Activated naive CD8-positive, alpha-beta T cell treated with anti-CD3 and anti-CD28 coated beads, Interleukin-2, amount 50 U/mL, for 24 hours (primary cell): ENCODE measurements at regions not wholly inside any gene's neighbourhood (a gene's known extent, or its start where the extent isn't known, plus 50 kb on each side); places are given as distances from the start of the nearest gene placed in this dataset.

Source experiments
- ATAC-seq: fragments of 150-1000 bp; cut with Tn5 transposase; one replicate; pipeline ENCODE4 v1.10.0; 2021
- DNase-seq: peaks from one replicate; pipeline ENCODE4 v3.0.0; 2021
- H3K27ac Mint-ChIP-seq: one replicate; pipeline ENCODE4 v1.8.0; 2021; ENCODE audit warnings: mild to moderate bottlenecking, mixed read lengths
- H3K27me3 Mint-ChIP-seq: one replicate; pipeline ENCODE4 v1.8.0; 2021; ENCODE audit warnings: mixed read lengths
- H3K36me3 Mint-ChIP-seq: one replicate; pipeline ENCODE4 v1.8.0; 2021; ENCODE audit warnings: low read depth, mixed read lengths
- H3K4me1 Mint-ChIP-seq: one replicate; pipeline ENCODE4 v1.8.0; 2021; ENCODE audit warnings: mixed read lengths
- H3K4me3 Mint-ChIP-seq: one replicate; pipeline ENCODE4 v1.8.0; 2021; ENCODE audit warnings: mild to moderate bottlenecking, moderate library complexity, mixed read lengths
- H3K9me3 Mint-ChIP-seq: one replicate; pipeline ENCODE4 v1.8.0; 2021; ENCODE audit warnings: mixed read lengths

DNA sequence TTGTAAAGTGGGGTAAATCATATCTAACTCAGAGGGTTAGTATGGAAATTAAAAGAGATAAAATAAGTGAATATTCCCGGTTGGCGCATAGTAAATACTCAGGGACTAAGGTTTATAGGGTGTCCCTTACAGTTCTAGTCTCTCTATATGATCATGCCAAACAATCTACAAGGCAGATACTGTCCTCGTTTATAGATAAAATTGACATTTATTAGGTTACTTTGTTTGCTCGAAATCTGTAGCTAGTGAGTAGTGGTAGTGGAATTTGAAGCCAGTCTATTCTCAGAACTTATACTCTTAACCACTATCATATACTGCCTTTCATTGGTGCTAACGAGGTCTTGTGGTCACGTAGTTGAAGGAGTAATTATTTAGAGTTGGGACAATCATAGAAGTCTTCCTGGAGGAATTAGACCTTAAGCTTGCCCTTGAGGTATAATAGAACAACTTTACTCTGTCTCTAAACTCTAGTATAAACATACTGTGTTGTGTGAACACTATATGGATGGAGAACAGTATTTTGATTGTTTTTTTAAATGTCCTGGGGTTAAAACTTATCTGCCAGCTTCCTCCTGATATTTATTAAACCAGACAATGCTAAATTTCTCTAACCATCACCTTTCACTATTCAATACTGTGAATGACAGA, 324.0 kb downstream of the STIM2 start:
- H3K27ac Mint-ChIP-seq: no peak overlapping the region
- H3K4me3 Mint-ChIP-seq: no peak overlapping the region
- no peaks in the 10 kb centered on the region for H3K27me3 Mint-ChIP-seq
- H3K4me1 Mint-ChIP-seq: no peaks in the 10 kb centered on the region
- H3K36me3 Mint-ChIP-seq: no peaks in the 10 kb centered on the region
- H3K9me3 Mint-ChIP-seq: no peaks in the 10 kb centered on the region
- ATAC-seq (no peak), DNase-seq (no peak)

DNA sequence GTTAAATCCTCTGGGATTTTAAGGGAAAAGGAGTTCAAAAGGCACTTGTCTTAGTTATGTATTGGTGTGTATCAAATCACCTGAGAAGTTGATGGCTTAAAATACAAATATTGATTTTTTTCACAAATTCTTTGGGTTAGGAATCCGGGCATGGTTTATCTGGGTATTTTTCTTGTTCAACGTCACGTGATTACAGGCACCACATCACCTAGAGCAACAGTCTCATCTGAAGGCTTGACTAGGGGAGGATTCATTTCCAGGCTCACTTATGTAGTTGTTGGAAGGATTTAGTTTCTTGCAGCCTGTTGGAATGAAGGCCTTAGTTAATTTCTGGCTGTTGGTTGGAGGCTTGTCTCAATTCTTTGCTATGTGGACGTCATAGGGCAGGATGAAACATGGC, 326.1 kb downstream of the STIM2 start:
- Mint-ChIP-seq H3K4me1 (no peaks in the 10 kb centered on the region), H3K27me3 (no peaks in the 10 kb centered on the region), H3K27ac (no peak overlapping the region), H3K36me3 (no peaks in the 10 kb centered on the region), H3K9me3 (no peaks in the 10 kb centered on the region), H3K4me3 (no peak overlapping the region)
- ATAC-seq: no peak
- DNase-seq: no peak

DNA sequence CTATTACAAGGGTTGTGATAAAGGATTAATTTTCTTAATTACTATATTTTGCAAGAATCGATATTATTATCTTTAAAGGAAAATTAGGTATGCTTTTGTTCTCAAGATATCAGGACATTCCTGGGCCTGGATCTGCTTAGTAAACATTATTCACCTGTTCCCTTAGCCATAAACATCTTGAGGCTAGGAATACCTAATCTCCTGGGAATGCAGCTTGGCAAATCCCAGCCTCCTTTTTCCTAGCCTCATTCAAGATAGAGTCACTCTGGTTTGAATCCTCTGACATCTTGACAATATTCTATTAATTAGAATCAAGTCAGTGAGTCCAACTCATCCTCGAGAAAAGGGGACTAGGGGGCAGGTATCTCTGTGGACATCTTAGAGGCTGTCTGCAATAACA, 327.1 kb downstream of the STIM2 start:
- H3K4me1 Mint-ChIP-seq: no peaks in the 10 kb centered on the region
- no peak for DNase-seq
- no peak overlapping the region for H3K4me3 Mint-ChIP-seq
- ATAC-seq: no peak
- H3K27ac Mint-ChIP-seq: no peak overlapping the region
- peaks cover 2% of the 10 kb centered on the region for H3K27me3 Mint-ChIP-seq
- H3K36me3 Mint-ChIP-seq: no peaks in the 10 kb centered on the region
- no peaks in the 10 kb centered on the region for H3K9me3 Mint-ChIP-seq

DNA sequence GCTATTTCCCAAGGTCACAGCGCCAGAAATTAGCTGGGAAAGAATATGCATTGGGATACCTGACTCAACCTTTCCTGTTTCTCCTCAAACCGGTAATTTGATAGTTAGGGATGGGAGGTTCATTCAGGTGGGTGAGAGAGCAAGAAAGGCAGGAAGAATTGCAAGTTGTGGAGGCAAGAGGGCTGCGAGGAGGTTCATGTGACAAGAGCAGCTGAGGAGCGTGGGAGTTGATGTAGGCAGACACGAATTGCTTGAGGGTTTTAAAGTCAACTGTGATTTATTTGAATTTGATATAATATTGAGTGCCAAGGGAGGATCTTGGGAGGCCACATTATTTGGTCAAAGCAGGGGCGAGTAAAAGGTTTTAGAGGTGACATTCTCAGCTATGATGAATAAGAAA, 329.0 kb downstream of the STIM2 start:
- H3K36me3 Mint-ChIP-seq: no peaks in the 10 kb centered on the region
- peaks cover 2% of the 10 kb centered on the region for H3K9me3 Mint-ChIP-seq
- H3K4me1 Mint-ChIP-seq: no peaks in the 10 kb centered on the region
- H3K27ac Mint-ChIP-seq: no peak overlapping the region
- H3K4me3 Mint-ChIP-seq: no peak overlapping the region
- no peak for DNase-seq
- no peak for ATAC-seq
- peaks cover 7% of the 10 kb centered on the region for H3K27me3 Mint-ChIP-seq

DNA sequence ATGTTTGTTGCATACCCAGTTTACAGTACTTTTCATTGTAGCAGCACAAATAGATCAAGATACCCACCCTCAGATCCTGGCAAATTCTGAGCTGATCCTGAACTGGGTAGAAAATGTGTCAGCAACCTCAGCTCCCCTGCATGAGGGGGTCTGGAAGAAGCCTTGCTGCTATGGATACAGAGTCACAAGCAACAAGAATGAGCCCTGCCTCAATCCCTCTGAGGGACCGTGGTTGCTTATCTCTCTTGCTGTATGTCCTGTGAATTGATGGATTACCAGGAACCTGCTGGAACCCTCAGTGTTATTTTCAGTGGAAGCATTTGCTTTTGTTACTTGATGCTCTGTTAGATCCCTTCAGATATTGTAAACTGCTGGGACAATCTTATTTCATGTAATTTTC, 331.0 kb downstream of the STIM2 start:
- DNase-seq: no peak
- H3K9me3 Mint-ChIP-seq: peaks cover 5% of the 10 kb centered on the region
- H3K4me1 Mint-ChIP-seq: no peaks in the 10 kb centered on the region
- peaks cover 10% of the 10 kb centered on the region for H3K27me3 Mint-ChIP-seq
- H3K36me3 Mint-ChIP-seq: no peaks in the 10 kb centered on the region
- H3K4me3 Mint-ChIP-seq: no peak overlapping the region
- no peak overlapping the region for H3K27ac Mint-ChIP-seq
- no peak for ATAC-seq

DNA sequence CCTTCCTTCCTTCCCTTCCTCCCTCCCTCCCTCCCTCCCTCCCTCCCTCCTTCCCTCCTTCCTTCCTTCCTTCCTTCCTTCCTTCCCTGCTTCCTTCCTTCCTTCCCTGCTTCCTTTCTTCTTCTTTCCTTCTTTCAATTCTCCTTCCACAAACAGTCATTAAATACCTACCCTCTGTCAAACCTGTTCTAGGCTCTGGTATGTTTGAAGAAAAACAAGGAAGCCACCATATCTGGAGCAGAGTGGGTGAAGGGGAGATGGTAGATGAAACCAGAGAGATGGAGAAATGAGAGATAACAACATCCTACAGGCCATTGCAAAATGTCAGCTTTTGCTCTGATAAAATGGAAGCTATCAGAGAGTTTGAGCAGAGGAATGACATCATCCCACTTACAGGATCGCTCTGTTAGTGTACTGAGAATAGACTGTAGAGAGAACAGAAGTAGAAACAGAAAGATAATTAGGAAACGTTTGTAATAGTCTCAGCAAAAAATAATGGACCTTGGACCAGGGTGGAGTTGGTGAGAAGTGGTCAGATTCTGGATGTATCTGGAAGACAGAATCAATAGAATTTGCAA, 334.0 kb downstream of the STIM2 start:
- no peak overlapping the region for H3K27ac Mint-ChIP-seq
- peaks cover 5% of the 10 kb centered on the region for H3K9me3 Mint-ChIP-seq
- no peaks in the 10 kb centered on the region for H3K4me1 Mint-ChIP-seq
- no peaks in the 10 kb centered on the region for H3K36me3 Mint-ChIP-seq
- H3K27me3 Mint-ChIP-seq: peaks cover 10% of the 10 kb centered on the region
- no peak for DNase-seq
- H3K4me3 Mint-ChIP-seq: no peak overlapping the region
- no peak for ATAC-seq

DNA sequence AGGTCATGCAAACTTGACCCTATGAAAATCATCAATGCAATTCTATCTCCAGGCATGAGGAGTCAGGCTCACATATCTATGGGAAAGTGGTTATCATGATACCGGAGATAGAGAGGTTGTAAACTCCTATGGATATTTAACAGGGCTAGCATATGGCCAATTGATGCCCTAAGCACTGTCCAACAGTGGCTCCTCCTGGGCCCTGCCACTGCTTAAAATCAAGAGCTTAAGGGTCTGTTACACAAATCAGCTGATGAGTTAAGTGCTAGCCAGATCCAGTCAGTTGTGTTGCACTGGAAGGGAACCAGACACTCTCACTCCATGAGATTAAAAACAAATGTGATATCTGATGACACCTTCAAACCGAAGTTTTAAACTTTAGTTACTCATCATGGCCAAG, 337.6 kb downstream of the STIM2 start:
- Mint-ChIP-seq H3K27ac (no peak overlapping the region), H3K9me3 (peaks cover 5% of the 10 kb centered on the region), H3K27me3 (peaks cover 8% of the 10 kb centered on the region), H3K4me1 (no peaks in the 10 kb centered on the region), H3K36me3 (no peaks in the 10 kb centered on the region), H3K4me3 (no peak overlapping the region)
- DNase-seq (no peak), ATAC-seq (no peak)

DNA sequence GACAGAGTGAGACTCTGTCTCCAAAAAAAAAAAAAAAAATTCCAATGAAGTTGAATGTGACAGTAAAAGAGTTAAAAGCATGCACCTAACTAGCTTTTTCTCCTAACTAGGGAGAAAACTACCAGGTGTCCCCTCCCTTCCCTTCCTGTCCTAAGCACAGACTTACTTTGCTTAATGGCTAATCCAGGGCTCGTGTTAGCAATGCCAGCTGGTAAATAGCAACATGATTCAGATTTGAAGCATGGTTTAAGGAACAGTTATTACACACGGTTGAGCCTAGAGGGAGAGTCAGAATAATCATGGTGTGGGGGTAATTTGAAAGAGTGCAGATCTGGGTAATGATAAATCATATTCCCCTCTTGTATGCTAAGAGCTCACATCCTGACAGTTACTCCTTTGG, 338.3 kb downstream of the STIM2 start:
- no peak overlapping the region for H3K27ac Mint-ChIP-seq
- no peak for DNase-seq
- H3K4me3 Mint-ChIP-seq: no peak overlapping the region
- peaks cover 8% of the 10 kb centered on the region for H3K27me3 Mint-ChIP-seq
- no peaks in the 10 kb centered on the region for H3K36me3 Mint-ChIP-seq
- H3K4me1 Mint-ChIP-seq: no peaks in the 10 kb centered on the region
- ATAC-seq: no peak
- peaks cover 5% of the 10 kb centered on the region for H3K9me3 Mint-ChIP-seq

DNA sequence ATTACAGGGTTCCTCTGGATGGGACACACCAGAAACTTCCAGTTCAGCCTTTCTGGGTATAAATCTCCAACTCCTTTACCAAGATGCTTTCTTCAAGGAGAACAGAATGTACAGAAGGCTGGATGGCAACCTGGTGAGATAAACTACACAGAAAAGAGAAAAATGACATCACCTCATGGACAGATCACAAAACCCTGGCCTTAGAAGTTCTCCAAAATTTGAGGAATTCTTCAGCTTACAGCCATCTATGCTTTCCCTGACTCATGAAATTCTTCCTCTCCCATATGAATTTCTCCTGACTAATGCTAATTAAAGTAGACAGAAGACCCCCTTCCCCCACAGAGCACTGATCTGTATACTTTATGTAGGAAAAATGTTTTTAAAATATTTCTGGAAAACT, 345.4 kb downstream of the STIM2 start:
- H3K4me3 Mint-ChIP-seq: no peak overlapping the region
- H3K27me3 Mint-ChIP-seq: peaks cover 2% of the 10 kb centered on the region
- DNase-seq: no peak

DNA sequence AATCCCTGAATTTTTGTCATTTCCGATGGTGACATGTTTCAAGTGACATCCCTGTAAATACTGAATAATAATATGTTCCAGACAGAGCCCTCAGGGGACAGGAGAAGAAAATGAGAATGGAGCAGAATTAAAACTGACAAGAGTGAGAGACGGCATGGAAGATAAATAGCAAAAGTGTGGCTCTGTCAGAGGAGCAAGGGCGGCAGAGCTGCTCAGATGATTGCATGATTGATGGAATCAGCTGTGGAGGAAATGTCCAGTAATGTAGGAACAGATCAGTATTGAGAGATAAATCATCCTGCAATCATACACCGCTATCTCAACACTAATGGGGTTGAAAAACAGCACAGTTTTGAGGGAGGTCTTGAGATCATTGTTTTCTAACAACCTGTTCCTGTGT, 350.3 kb downstream of the STIM2 start:
- Mint-ChIP-seq H3K9me3 (no peaks in the 10 kb centered on the region), H3K4me1 (no peaks in the 10 kb centered on the region)

More for the DNA sequence above, 345.4 kb downstream of the STIM2 start:
- Mint-ChIP-seq H3K9me3 (no peaks in the 10 kb centered on the region), H3K4me1 (no peaks in the 10 kb centered on the region), H3K36me3 (no peaks in the 10 kb centered on the region), H3K27ac (no peak overlapping the region)
- ATAC-seq: no peak

DNA sequence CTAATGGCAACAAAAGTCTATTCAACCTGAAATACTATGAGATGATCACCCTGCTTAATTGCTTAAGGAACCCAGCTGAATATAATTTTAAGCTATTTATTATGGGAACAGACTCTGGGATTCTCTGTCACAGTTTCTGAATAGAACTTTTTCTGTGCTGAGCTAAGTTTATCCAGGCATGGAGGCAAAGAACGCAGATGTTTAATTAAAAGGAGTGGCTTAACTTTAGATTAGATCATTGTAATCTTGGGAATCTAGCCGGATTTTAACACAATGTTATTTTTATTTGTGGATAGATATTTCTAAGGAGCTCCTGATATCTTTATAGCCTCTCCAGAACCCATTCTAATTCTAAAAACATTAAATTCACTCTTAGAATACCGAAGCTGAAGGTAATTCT, 353.4 kb downstream of the STIM2 start:
- no peak for ATAC-seq
- no peak overlapping the region for H3K4me3 Mint-ChIP-seq

More for the DNA sequence above, 350.3 kb downstream of the STIM2 start:
- H3K36me3 Mint-ChIP-seq: no peaks in the 10 kb centered on the region
- no peak overlapping the region for H3K27ac Mint-ChIP-seq
- H3K27me3 Mint-ChIP-seq: peaks cover 2% of the 10 kb centered on the region
- no peak overlapping the region for H3K4me3 Mint-ChIP-seq
- ATAC-seq: no peak
- DNase-seq: no peak

DNA sequence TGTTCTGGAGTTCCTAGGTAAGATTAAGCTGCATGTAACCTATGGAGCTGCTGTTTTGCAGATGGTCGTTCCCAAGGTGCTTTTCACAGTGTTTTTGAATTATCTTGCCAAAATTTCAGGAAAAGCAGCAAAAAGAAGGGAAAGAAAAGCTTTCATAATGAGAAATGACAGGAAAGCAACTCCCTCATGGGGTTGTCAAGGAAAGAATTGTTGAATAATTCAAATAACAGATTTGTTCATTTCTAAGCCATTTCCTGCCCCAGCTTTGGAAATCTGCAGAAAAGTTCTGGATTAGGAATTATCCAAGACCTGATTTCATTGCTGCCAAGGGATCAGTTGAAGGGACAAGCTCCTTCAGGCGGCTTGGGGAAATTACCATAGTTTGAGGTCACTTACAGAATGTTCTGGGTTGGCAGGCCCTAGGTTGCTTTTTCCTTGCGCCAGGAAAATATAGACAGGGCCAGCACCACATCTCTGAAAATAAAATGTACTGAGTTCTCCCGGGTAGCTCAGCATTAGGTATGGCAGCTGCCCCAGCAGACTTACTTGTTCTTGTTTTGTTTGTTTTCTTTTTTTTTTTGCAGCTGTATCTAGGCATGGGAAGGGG, 354.7 kb downstream of the STIM2 start:
- Mint-ChIP-seq H3K4me3 (no peak overlapping the region), H3K36me3 (no peaks in the 10 kb centered on the region), H3K27ac (no peak overlapping the region), H3K4me1 (no peaks in the 10 kb centered on the region), H3K27me3 (no peaks in the 10 kb centered on the region), H3K9me3 (no peaks in the 10 kb centered on the region)
- no peak for ATAC-seq
- DNase-seq: no peak

More for the DNA sequence above, 353.4 kb downstream of the STIM2 start:
- no peak for DNase-seq
- H3K9me3 Mint-ChIP-seq: no peaks in the 10 kb centered on the region
- H3K27me3 Mint-ChIP-seq: peaks cover 2% of the 10 kb centered on the region
- no peaks in the 10 kb centered on the region for H3K36me3 Mint-ChIP-seq
- H3K4me1 Mint-ChIP-seq: no peaks in the 10 kb centered on the region
- H3K27ac Mint-ChIP-seq: no peak overlapping the region

DNA sequence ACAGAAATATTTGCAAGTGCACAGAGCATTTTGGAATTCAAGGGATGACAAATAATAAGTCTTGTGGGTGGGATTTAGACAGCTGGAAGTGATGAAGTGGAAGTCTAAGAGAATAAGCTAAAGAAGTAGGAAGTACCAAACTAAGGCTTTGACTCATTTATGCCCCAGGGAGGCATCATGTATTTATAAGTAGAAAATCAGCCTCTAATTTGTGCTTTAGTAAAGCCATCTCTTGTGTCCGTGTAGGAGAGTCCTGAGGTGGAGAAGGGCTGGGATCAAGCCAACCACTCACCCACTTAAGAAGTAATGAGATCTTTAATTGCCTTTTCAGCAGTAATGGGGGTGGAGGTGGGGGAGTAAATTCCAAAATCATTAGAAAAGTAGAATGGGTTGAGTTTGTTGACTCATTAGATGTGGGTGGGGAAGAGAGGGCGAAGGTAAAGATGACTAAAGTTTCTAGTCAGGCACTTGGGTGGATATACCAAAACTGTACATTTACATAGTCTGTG, 356.7 kb downstream of the STIM2 start:
- Mint-ChIP-seq H3K27me3 (peaks cover 1% of the 10 kb centered on the region), H3K36me3 (no peaks in the 10 kb centered on the region)
- no peak for DNase-seq

DNA sequence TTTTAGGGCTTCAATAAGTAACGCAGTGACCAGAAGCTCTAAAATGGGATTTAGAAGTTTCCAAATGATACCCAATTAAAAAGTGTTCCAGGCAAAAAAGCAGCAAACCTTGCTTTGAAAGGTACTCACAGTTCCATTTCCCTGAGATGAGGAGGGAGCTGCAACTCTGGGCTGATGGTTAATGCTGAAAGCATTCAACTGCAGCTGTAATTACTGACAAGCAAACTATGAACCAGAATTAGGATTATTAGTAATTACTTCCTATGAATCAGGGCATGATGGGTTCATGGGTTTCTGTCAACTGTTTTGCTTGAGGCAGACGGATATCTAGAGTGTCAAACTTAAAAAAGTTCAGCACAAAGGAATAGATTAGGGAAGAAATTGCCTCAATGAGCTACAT, 357.4 kb downstream of the STIM2 start:
- Mint-ChIP-seq H3K9me3 (no peaks in the 10 kb centered on the region), H3K4me1 (no peaks in the 10 kb centered on the region), H3K36me3 (no peaks in the 10 kb centered on the region), H3K27ac (no peak overlapping the region), H3K27me3 (peaks cover 1% of the 10 kb centered on the region), H3K4me3 (no peak overlapping the region)
- DNase-seq (no peak), ATAC-seq (no peak)

More for the DNA sequence above, 356.7 kb downstream of the STIM2 start:
- ATAC-seq: no peak
- no peaks in the 10 kb centered on the region for H3K9me3 Mint-ChIP-seq
- H3K4me3 Mint-ChIP-seq: no peak overlapping the region
- no peak overlapping the region for H3K27ac Mint-ChIP-seq
- no peaks in the 10 kb centered on the region for H3K4me1 Mint-ChIP-seq

DNA sequence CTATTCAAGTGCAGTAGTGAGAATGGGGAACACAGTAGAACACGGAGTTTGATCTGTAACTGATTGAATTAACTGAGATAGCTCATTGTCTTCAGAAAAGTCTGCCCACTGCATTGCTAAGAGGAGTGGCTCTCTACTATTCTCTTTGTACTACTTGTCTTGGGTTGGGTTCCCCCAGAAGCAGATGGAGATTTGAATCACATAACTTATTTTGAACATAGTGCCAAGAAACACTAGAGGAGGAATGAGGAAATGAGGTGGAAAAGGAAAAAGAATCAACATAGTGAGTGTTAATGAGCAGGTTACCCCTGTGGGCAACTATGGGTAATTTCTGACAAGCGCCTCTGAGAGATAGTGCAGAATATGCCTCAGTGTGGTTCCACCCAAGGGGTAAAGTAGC, 362.7 kb downstream of the STIM2 start:
- Mint-ChIP-seq H3K36me3 (no peaks in the 10 kb centered on the region), H3K4me3 (no peak overlapping the region), H3K27me3 (peaks cover 1% of the 10 kb centered on the region), H3K9me3 (no peaks in the 10 kb centered on the region), H3K27ac (no peak overlapping the region), H3K4me1 (no peaks in the 10 kb centered on the region)
- DNase-seq (no peak), ATAC-seq (no peak)
